Osteoblast (primary cell): ENCODE measurements at regions not wholly inside any gene's neighbourhood (a gene's known extent, or its start where the extent isn't known, plus 50 kb on each side); places are given as distances from the start of the nearest gene placed in this dataset.
A peak's percentile ranks its signal among the peaks of the same experiment; 100 is the strongest.
"Not testable (repeated sequence)": the region's sequence is repeated elsewhere in the genome, so short reads cannot be mapped to it uniquely, and the experiment has no call there.

Experiments used
- DNase-seq: peaks from one replicate; pipeline ENCODE4 v3.0.0; 2011; ENCODE audit warnings: low spot score, mixed read lengths; ENCODE audit not compliant: insufficient read length; ENCODE audit errors: missing footprints
- H2AFZ ChIP-seq: 2 replicates; pipeline ENCODE4 v1.6.0; 2011; ENCODE audit warnings: mild to moderate bottlenecking, low read length
- H3K27ac ChIP-seq: 2 replicates; pipeline ENCODE4 v1.5.1; 2011; ENCODE audit warnings: mild to moderate bottlenecking, low read depth, low read length, moderate library complexity
- H3K27me3 ChIP-seq: 2 replicates; pipeline ENCODE4 v1.6.0; 2012; ENCODE audit warnings: mild to moderate bottlenecking, control low read depth, inconsistent platforms, low read length, moderate library complexity; ENCODE audit not compliant: insufficient read depth
- H3K36me3 ChIP-seq: 2 replicates; pipeline ENCODE4 v1.5.1; 2011; ENCODE audit warnings: mild to moderate bottlenecking, low read length, control low read depth, moderate library complexity; ENCODE audit not compliant: insufficient read depth
- H3K4me1 ChIP-seq: 2 replicates; pipeline ENCODE4 v1.5.1; 2011; ENCODE audit warnings: mild to moderate bottlenecking, low read length, control low read depth, moderate library complexity; ENCODE audit not compliant: insufficient read depth
- H3K4me2 ChIP-seq: 2 replicates; pipeline ENCODE4 v1.6.0; 2011; ENCODE audit warnings: mild to moderate bottlenecking, low read length; ENCODE audit not compliant: insufficient read depth
- H3K4me3 ChIP-seq: fragments of 200-600 bp; sonication (generic); 3 replicates; pipeline ENCODE4 v1.5.1; 2012; ENCODE audit warnings: mild to moderate bottlenecking, low read length, inconsistent platforms; ENCODE audit not compliant: insufficient read depth
- H3K79me2 ChIP-seq: 2 replicates; pipeline ENCODE4 v1.6.0; 2012; ENCODE audit warnings: mild to moderate bottlenecking, low read length, control low read depth, inconsistent platforms; ENCODE audit not compliant: insufficient read depth
- H3K9me3 ChIP-seq: 2 replicates; pipeline ENCODE4 v1.5.1; 2011; ENCODE audit warnings: low read depth, low read length, control low read depth
- H4K20me1 ChIP-seq: 2 replicates; pipeline ENCODE4 v1.6.0; 2012; ENCODE audit warnings: mild to moderate bottlenecking, low read length, control low read depth; ENCODE audit not compliant: insufficient read depth
- CTCF ChIP-seq: IDR thresholded peaks from 2 replicates; pipeline ENCODE4 v1.5.1; 2011; ENCODE audit warnings: mild to moderate bottlenecking, low read depth, low read length, moderate library complexity; ENCODE audit errors: extremely low read depth

GRCh38 chr1:9459816-9460407 lies 79.4 kb upstream of the SLC25A33 start:
- no peak for TF ChIP-seq CTCF
- H4K20me1 ChIP-seq, result no peaks in the 10 kb centered on the region
- H3K4me3 ChIP-seq, result no peak overlapping the region
- DNase-seq, result no peak
- no peaks in the 10 kb centered on the region for H3K36me3 ChIP-seq
- peaks cover 9% of the 10 kb centered on the region for H3K4me1 ChIP-seq
- H3K4me2 ChIP-seq, result no peak overlapping the region
- no peaks in the 10 kb centered on the region for H3K79me2 ChIP-seq
- H3K27me3 ChIP-seq, result peaks cover 16% of the 10 kb centered on the region
- H3K9me3 ChIP-seq, result no peaks in the 10 kb centered on the region
- H2AFZ ChIP-seq, result no peak overlapping the region
- no peak overlapping the region for H3K27ac ChIP-seq

GRCh38 chr1:9465640-9466039 lies 73.6 kb upstream of the SLC25A33 start:
- no peaks in the 10 kb centered on the region for H3K79me2 ChIP-seq
- no peak overlapping the region for H3K4me3 ChIP-seq
- no peaks in the 10 kb centered on the region for H3K4me1 ChIP-seq
- no peak overlapping the region for H3K4me2 ChIP-seq
- peak overlapping the region; percentile 59 for H2AFZ ChIP-seq
- no peak for TF ChIP-seq CTCF
- H3K27me3 ChIP-seq, result peaks cover 29% of the 10 kb centered on the region
- H3K9me3 ChIP-seq, result no peaks in the 10 kb centered on the region
- H3K27ac ChIP-seq, result no peak overlapping the region
- H4K20me1 ChIP-seq, result no peaks in the 10 kb centered on the region
- peak; percentile 80 for DNase-seq
- H3K36me3 ChIP-seq, result no peaks in the 10 kb centered on the region

GRCh38 chr1:9466780-9467758 lies 72.2 kb upstream of the SLC25A33 start:
- Histone ChIP-seq H2AFZ (peak overlapping the region; percentile 15), H3K4me3 (no peak overlapping the region), H3K36me3 (no peaks in the 10 kb centered on the region), H3K27me3 (peaks cover 40% of the 10 kb centered on the region), H3K9me3 (no peaks in the 10 kb centered on the region), H4K20me1 (no peaks in the 10 kb centered on the region), H3K4me2 (no peak overlapping the region), H3K27ac (no peak overlapping the region), H3K4me1 (no peaks in the 10 kb centered on the region), H3K79me2 (no peaks in the 10 kb centered on the region)
- no peak for DNase-seq
- no peak for TF ChIP-seq CTCF

- H3K36me3 ChIP-seq, H3K4me2 ChIP-seq, H2AFZ ChIP-seq, H3K27ac ChIP-seq, H3K4me3 ChIP-seq, DNase-seq, H4K20me1 ChIP-seq, H3K9me3 ChIP-seq, H3K4me1 ChIP-seq, H3K79me2 ChIP-seq: not testable (repeated sequence)
- peaks cover 41% of the 10 kb centered on the region for H3K27me3 ChIP-seq
Observed at GRCh38 chr1:9469882-9470281, 69.4 kb upstream of the SLC25A33 start.
